ENCODE measurements at regions not wholly inside any gene's neighbourhood (a gene's known extent, or its start where the extent isn't known, plus 50 kb on each side); places are given as distances from the start of the nearest gene placed in this dataset.

DNA sequence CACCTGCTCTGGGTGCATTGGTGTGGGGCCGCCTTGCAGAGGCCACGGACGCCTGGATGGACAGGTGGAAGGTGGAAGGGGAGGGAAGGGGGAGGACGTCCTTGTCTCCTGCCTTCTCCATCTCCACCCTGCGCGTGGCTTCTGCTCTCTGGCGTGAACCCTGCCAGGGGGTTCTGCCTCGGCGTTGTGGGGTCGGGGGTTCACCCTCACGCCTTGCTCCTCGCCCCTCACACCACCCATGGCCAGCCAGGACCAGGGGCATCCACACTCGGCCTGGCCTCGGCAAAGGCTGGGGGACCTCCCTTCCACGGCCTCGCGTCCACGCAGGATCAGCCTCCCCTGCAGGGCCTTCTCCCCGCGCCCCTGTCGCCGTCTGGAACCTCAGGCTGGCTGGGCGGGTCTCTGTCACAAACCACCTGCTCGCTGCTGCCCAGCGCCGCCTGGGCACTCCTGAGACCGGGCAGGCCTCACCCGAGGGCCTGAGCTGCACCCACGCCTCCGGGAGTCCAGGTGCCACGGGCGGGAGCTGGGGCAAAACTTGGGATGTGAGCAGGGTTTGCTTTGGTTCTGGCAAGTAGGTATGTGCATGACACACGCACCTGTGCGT is 655.9 kb downstream of the GALR1 start:
- TF ChIP-seq BHLHE40 (IDR thresholded peaks at IDR 0.05; ENCODE audit: borderline replicate concordance), result no peak
- TF ChIP-seq ZNF384 (IDR thresholded peaks at IDR 0.05), result no peak
- no peak for TF ChIP-seq SUZ12 (IDR thresholded peaks at IDR 0.05)
- no peak for TF ChIP-seq LEF1 (IDR thresholded peaks at IDR 0.05; ENCODE audit: borderline replicate concordance)
